Kidney epithelial cell (primary cell): ENCODE measurements at regions not wholly inside any gene's neighbourhood (a gene's known extent, or its start where the extent isn't known, plus 50 kb on each side); places are given as distances from the start of the nearest gene placed in this dataset.

Experiments
- DNase-seq: peaks from one replicate; pipeline ENCODE4 v3.0.0-alpha.2; 2010; ENCODE audit warnings: low read depth
- H3K27me3 ChIP-seq: 2 replicates; pipeline ENCODE4 v1.6.0; 2011; ENCODE audit warnings: low read length; ENCODE audit not compliant: control insufficient read depth, insufficient read depth
- H3K36me3 ChIP-seq: 2 replicates; pipeline ENCODE4 v1.5.1; 2011; ENCODE audit warnings: low read length; ENCODE audit not compliant: control insufficient read depth, insufficient read depth
- H3K4me3 ChIP-seq: 2 replicates; pipeline ENCODE4 v1.5.1; 2011; ENCODE audit warnings: low read depth, mild to moderate bottlenecking, control low read depth, low read length
- TF ChIP-seq, protein P1 (sequence below): IDR thresholded peaks from 2 replicates; pipeline ENCODE4 v1.5.1; 2011; ENCODE audit warnings: mild to moderate bottlenecking, moderate library complexity, low read length, control low read depth, inconsistent platforms; ENCODE audit not compliant: insufficient read depth, poor library complexity, severe bottlenecking

DNA sequence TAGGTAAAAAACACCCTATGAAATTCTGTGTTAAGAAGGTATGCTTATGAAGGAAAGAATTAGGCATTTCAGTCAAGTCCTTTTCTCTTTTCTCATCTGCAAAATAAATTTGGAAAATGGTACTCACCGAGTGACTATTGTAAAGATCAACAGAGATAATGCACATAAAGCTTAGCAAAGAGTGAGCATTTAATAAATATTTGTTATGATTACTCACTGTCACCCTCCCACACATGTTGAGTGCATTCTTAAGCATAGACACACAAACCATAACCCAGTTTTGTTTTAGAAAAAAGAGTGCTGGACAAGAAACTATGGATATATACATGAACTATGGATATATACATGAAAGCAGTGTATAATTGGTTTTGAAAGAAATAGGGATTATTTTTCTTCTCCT, 54.7 kb upstream of the PRLR start:
- DNase-seq: no peak
- Histone ChIP-seq H3K27me3 (no peaks in the 10 kb centered on the region), H3K4me3 (no peak overlapping the region), H3K36me3 (no peaks in the 10 kb centered on the region)
- TF ChIP-seq, protein P1, sequence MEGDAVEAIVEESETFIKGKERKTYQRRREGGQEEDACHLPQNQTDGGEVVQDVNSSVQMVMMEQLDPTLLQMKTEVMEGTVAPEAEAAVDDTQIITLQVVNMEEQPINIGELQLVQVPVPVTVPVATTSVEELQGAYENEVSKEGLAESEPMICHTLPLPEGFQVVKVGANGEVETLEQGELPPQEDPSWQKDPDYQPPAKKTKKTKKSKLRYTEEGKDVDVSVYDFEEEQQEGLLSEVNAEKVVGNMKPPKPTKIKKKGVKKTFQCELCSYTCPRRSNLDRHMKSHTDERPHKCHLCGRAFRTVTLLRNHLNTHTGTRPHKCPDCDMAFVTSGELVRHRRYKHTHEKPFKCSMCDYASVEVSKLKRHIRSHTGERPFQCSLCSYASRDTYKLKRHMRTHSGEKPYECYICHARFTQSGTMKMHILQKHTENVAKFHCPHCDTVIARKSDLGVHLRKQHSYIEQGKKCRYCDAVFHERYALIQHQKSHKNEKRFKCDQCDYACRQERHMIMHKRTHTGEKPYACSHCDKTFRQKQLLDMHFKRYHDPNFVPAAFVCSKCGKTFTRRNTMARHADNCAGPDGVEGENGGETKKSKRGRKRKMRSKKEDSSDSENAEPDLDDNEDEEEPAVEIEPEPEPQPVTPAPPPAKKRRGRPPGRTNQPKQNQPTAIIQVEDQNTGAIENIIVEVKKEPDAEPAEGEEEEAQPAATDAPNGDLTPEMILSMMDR: no peak

DNA sequence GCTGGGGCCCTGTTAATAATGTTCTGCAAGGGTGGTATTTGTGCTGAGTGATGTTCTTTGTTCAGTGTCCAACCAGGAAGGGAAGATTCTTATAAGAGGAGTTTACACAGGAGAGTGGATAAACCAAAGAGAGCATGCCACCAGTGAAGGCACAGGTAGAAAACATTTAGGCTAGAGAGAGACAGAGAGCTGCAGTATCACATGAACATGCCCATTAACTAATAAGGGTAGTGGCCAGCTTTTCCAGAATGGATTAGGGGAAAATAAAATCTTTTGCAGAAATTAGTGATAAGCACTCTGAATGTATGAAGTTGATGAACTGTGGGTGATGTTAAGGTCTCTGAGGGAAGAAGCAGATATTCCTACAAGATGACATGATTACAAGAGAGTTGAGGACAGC, 54.1 kb upstream of the PRLR start:
- no peaks in the 10 kb centered on the region for H3K36me3 ChIP-seq
- TF ChIP-seq, protein P1: no peak

DNA sequence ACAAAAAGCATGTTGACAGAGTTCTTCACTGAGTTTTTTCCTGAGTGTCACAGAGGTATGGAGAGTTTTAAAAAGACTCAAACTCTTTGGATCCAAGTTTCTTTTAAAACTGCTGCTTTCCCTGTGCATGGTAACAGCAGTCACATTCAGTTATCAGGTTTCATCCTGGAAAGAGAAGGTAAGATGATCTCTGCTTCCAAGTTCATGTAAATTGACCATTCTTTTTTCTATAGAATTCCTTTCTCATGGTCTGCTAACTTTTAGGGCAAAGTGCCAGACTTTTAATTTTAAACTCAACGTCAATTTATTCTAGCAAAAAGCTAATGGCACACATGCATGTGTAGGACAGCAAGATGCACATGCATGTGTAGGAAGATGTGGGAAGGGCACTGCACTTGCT, 52.5 kb upstream of the PRLR start:
- Histone ChIP-seq H3K27me3 (no peaks in the 10 kb centered on the region), H3K36me3 (no peaks in the 10 kb centered on the region), H3K4me3 (no peak overlapping the region)
- TF ChIP-seq, protein P1: no peak
- DNase-seq: no peak

More for the DNA sequence above, 54.1 kb upstream of the PRLR start:
- DNase-seq: no peak
- Histone ChIP-seq H3K27me3 (no peaks in the 10 kb centered on the region), H3K4me3 (no peak overlapping the region)

DNA sequence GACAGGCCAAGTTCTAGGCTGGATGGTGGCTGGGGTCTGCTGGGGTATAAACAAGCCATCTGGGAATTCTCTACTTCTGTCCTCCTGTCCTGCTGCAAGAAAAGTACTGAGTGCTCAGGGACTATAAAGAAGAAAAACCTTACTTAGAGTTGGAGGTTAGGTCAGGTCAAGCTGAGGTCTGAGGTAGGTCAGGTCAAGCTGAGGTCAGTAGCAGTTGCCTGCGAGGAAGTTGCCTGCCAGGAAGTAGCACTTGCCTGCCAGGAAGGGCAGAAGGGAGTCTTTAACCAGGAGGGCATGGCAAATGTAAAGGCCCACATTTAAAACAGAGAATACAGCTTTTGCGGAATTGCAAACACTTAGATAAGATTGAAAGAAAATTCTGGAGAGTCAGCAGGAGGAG, 51.3 kb upstream of the PRLR start:
- no peak for DNase-seq
- H3K27me3 ChIP-seq: no peaks in the 10 kb centered on the region
- TF ChIP-seq, protein P1: no peak
- no peak overlapping the region for H3K4me3 ChIP-seq
- H3K36me3 ChIP-seq: no peaks in the 10 kb centered on the region
